Hepatocyte (in vitro differentiated cells): ENCODE measurements at regions not wholly inside any gene's neighbourhood (a gene's known extent, or its start where the extent isn't known, plus 50 kb on each side); places are given as distances from the start of the nearest gene placed in this dataset.

ENCODE experiments used
- CTCF ChIP-seq: fragments of 200-600 bp; sonication (generic); IDR thresholded peaks from 2 replicates; pipeline ENCODE4 v1.5.1; 2016; ENCODE audit warnings: antibody characterized with exemption, mild to moderate bottlenecking; ENCODE audit not compliant: poor library complexity
- EZH2phosphoT487 ChIP-seq: fragments of 200-600 bp; sonication (generic); IDR thresholded peaks from one replicate; pipeline ENCODE4 v1.6.1; 2018; ENCODE audit warnings: antibody characterized with exemption, mild to moderate bottlenecking, low read depth, moderate library complexity; ENCODE audit not compliant: unreplicated experiment, severe bottlenecking

- no peak for TF ChIP-seq EZH2phosphoT487
- no peak for TF ChIP-seq CTCF
These were observed 78.1 kb upstream of the ANXA1 start for GRCh38 chr9:73073337-73074175.
